ENCODE measurements at regions not wholly inside any gene's neighbourhood (a gene's known extent, or its start where the extent isn't known, plus 50 kb on each side); places are given as distances from the start of the nearest gene placed in this dataset.

DNA sequence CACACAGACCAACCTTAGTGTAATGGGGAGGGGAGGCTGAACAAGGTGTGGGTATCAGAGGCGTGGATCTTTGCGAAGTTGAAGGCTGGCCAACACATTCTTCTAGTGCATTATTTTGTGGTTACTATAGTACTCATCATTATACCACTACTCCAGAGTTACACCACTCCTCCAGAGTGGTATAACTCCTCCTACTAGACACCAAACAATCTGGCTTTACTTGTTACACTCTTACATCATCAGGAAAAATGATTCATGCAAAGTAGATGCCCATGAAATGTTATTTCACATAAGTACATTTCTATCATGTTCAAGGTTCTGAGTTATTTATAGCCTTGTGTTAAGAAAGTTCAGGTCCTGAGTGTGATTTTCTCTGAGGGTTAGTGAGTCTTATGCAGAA lies 443.1 kb upstream of the OPRM1 start:
- no peak for ATAC-seq
- no peak for TF ChIP-seq RARB (CRISPR knock-in tag; IDR thresholded peaks at IDR 0.05)
- TF ChIP-seq CREB5 (CRISPR knock-in tag; IDR thresholded peaks at IDR 0.05; ENCODE audit: low read depth) = no peak

DNA sequence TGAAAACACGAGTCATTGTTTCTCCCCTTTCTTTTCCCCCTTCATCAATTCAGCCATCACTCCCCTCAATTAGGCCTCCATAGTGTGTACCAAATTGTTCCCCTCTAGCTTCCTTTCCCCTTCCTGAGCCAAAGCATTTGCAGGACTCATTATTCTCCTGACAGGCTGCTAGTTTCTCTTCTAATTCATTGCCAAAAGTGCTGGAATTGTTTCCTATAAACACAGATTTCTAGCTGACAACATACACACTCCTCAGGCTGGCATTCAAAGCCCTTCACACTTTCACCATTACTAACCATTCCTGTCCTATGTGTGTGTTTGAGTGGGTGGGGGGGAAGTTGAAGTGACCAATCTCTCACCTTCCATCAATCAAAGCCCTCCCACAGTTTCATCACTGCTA lies 444.2 kb upstream of the OPRM1 start:
- no peak for TF ChIP-seq CSDC2 (CRISPR knock-in tag; IDR thresholded peaks at IDR 0.05)
- TF ChIP-seq TSHZ2 (CRISPR knock-in tag; IDR thresholded peaks at IDR 0.05) = no peak
- TF ChIP-seq TOX (CRISPR knock-in tag; IDR thresholded peaks at IDR 0.05; ENCODE audit: borderline replicate concordance) = no peak
- no peak for TF ChIP-seq CSRNP3 (CRISPR knock-in tag; IDR thresholded peaks at IDR 0.05)
- TF ChIP-seq RARB (CRISPR knock-in tag; IDR thresholded peaks at IDR 0.05) = no peak
- TF ChIP-seq ZNF8 (CRISPR knock-in tag; IDR thresholded peaks at IDR 0.05) = no peak
- TF ChIP-seq TCF4 (CRISPR knock-in tag; IDR thresholded peaks at IDR 0.05; ENCODE audit: borderline replicate concordance) = no peak
- no peak for TF ChIP-seq OSR1 (CRISPR knock-in tag; IDR thresholded peaks at IDR 0.05)
- TF ChIP-seq PATZ1 (CRISPR knock-in tag; IDR thresholded peaks at IDR 0.05; ENCODE audit: borderline replicate concordance) = no peak
- no peak for ATAC-seq

DNA sequence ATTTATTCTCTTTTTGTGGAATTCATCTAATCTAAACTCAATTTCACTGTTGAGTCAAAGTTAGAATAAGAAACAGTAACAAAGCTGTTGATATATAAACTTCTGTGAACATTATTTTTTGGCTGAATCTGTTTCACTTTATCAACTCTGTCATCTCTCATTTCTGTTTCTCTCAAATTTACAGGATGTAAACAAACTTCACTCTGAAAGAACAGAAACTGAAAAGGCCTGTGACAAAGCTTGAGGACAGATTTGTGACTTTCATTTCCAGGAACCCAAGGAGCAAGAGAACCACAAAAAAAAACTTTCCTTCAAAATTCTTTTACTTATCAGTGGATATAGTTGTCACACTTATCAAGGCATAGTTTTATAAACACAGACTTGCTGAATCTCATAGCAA lies 447.9 kb upstream of the OPRM1 start:
- no peak for ATAC-seq

GRCh38 chr6:153590411-153590810 lies 448.6 kb upstream of the OPRM1 start:
- no peak for ATAC-seq
- TF ChIP-seq ZNF70 (CRISPR knock-in tag; IDR thresholded peaks at IDR 0.05) = no peak
- TF ChIP-seq POU6F1 (CRISPR knock-in tag; IDR thresholded peaks at IDR 0.05; ENCODE audit: borderline replicate concordance, low read depth) = no peak
- TF ChIP-seq CREB5 (CRISPR knock-in tag; IDR thresholded peaks at IDR 0.05; ENCODE audit: low read depth) = no peak
- no peak for TF ChIP-seq OSR1 (CRISPR knock-in tag; IDR thresholded peaks at IDR 0.05)
- TF ChIP-seq TOX (CRISPR knock-in tag; IDR thresholded peaks at IDR 0.05; ENCODE audit: borderline replicate concordance) = no peak
- no peak for TF ChIP-seq PPARA (CRISPR knock-in tag; IDR thresholded peaks at IDR 0.05; ENCODE audit: borderline replicate concordance)
- no peak for TF ChIP-seq SNAI2 (CRISPR knock-in tag; IDR thresholded peaks at IDR 0.05)
- no peak for TF ChIP-seq CSRNP3 (CRISPR knock-in tag; IDR thresholded peaks at IDR 0.05)
- TF ChIP-seq ESRRG (CRISPR knock-in tag; IDR thresholded peaks at IDR 0.05) = no peak
- no peak for TF ChIP-seq BACH2 (CRISPR knock-in tag; IDR thresholded peaks at IDR 0.05; ENCODE audit: borderline replicate concordance)

More for the DNA sequence above, 447.9 kb upstream of the OPRM1 start:
- no peak for TF ChIP-seq PPARA (CRISPR knock-in tag; IDR thresholded peaks at IDR 0.05; ENCODE audit: borderline replicate concordance)
- no peak for TF ChIP-seq ZNF8 (CRISPR knock-in tag; IDR thresholded peaks at IDR 0.05)
- TF ChIP-seq TCF4 (CRISPR knock-in tag; IDR thresholded peaks at IDR 0.05; ENCODE audit: borderline replicate concordance) = no peak
- no peak for TF ChIP-seq TSHZ2 (CRISPR knock-in tag; IDR thresholded peaks at IDR 0.05)
